GM21619 (cell line): ENCODE measurements at regions not wholly inside any gene's neighbourhood (a gene's known extent, or its start where the extent isn't known, plus 50 kb on each side); places are given as distances from the start of the nearest gene placed in this dataset.

Experiments used
- ATAC-seq: cut with Tn5 transposase; IDR thresholded peaks from one replicate; pipeline ENCODE4 v1.9.1; 2021; ENCODE audit not compliant: unreplicated experiment

DNA sequence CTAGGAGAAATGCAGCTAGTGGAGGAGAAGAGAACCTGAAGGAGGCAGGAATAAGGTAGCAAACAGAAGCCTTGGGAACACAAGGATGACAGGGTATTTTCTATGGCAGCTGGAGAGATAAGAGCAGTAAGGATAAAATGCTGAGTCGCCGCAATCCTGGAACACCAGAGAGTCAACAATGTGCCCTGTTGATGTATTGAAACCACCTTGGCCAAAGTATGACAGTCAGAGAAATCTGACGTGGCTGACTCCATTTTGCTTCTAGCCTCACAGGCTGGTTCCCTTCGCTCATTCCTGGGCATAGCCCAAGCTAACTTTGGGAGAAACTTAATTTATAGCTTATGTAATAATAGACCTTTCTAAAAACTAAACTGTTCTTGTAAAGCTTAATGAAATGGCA is 56.6 kb upstream of the C4orf54 start:
- no peak for ATAC-seq

DNA sequence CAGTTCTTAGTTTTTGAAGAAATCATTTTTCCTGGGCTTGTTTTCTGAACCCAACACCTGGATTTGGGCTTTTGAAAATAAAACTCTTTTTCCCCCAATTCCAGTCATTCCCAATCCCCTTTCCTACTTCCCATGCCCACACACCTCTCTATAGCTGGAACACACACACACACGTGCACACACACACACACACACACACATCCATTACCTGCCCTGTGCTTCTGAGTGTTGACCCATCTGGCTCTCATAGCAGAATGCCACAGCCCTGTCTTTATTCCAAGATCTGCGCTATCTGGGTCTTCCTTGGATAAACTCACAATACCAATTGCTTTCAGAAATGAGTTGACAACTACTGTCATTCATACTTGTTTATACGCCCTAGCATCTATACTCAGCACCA is 54.9 kb upstream of the C4orf54 start:
- ATAC-seq: no peak

DNA sequence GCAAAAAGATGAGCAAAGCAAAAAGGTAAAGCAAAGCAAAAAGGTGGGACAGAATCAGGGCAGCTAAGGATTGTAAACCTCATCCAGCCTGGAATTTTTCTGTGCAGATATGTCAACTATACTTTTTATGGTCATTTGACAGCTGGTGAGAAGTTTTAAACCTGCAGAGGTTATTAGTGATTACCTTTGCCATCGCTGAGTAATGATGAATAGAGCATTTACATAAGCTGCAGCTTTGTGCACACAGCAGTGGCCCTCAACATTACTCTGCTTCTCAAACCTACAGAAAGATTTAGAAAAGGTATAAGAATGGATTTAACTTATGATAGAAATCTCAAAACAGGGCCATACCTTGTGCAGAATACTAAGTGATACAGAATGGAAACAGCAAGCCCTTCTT is 54.5 kb upstream of the C4orf54 start:
- no peak for ATAC-seq

DNA sequence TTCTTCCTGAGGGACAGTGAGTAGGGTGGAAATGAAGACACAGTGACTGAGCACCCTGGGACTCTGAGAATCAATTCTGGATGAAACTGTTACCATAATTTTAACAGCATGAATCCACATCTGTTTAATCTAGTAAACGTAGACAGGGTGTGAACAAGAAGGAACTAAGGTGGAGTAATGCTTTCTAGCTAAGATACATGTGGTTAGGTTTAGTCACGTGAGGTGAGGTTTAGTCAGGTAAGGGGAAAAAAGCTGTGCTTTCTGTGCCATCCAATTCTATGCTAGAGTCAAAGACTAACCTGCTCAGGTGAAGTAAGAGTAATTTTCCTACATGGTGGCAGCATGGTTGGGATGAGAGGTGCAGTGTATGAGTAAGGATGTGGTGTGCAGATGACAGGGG is 54.0 kb upstream of the C4orf54 start:
- no peak for ATAC-seq

DNA sequence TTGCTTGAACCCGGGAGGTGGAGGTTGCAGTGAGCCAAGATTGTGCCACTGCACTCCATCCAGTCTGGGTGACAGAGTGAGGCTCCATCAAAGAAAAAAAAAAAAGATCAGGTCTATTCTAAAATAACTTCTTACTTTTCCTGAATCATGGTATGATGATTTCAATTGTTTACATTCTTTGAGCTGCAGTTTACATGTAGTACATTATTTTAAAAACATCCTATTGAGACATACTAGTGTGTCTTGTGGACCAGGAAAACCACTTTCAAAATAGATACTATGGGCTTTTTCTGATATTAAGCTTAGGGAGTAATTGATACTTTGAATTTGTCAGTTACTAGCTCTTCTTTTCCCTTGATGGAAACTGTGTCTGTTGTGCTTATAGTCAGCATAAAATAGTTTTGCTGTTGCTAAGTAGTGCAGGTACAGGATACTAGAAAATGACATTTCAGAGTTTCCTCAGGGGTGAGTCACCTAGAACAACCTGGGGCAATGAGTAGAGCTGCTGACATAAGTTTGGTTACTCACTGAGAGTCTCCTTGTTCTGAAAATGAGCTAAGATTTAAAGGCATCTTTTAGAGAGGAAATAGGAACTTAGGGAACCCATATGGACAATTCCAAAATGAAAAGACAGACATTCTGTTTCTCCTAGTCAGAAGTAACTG is 53.2 kb upstream of the C4orf54 start:
- ATAC-seq: no peak

DNA sequence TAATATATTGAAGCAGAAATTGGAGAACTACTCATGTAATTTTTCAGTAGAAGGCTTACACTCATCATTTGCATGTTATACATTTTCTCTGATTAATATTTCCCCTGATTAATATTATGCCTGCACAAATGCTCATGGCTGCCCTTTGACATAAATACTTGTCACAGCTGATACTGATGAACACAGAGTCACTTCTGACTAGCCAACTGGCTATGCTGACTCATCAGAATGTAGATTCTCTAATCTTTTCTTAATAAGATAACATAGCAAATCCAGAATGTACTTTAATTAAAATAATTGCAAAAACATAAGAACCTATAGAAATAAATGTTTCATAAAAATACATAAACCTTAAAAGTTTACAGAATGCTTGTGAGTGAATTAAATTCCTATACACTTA is 52.4 kb upstream of the C4orf54 start:
- no peak for ATAC-seq

DNA sequence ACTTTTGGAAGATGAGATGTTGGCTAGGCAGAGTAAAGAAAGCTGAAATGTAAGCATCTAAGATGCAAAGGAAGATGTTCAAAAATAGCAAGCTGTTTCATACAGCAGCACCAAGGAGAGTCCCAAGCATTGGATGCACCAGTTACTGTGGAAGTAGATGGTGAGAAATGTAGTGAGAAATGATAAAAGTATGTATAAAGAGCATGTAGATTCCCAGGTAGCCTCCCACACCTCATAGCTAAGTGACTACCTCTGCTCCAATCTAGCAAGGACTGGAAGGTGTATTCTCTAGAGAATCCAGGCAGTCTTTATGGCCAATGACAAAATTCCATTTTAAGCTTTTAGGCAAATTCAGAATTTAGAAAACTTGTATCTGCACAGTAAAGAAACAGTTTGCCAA is 50.9 kb upstream of the C4orf54 start:
- ATAC-seq: no peak
